H9 (cell line): ENCODE measurements at regions not wholly inside any gene's neighbourhood (a gene's known extent, or its start where the extent isn't known, plus 50 kb on each side); places are given as distances from the start of the nearest gene placed in this dataset.

Source experiments
- DNase-seq: peaks from one replicate; pipeline ENCODE4 v3.0.0-alpha.2; 2017
- H2AFZ ChIP-seq: one replicate; pipeline ENCODE4 v1.6.1; 2013; ENCODE audit warnings: mild to moderate bottlenecking, low read length, control low read depth, moderate library complexity
- H2AK5ac ChIP-seq: 2 replicates; pipeline ENCODE4 v1.6.1; 2013; ENCODE audit warnings: low read length, control low read depth, mixed read lengths; ENCODE audit not compliant: insufficient read length
- H2BK120ac ChIP-seq: one replicate; pipeline ENCODE4 v1.6.1; 2013; ENCODE audit warnings: low read depth, mild to moderate bottlenecking, low read length, control low read depth, inconsistent platforms; ENCODE audit not compliant: poor library complexity, severe bottlenecking
- H2BK12ac ChIP-seq: 2 replicates; pipeline ENCODE4 v1.6.1; 2013; ENCODE audit warnings: low read length, control low read depth, mixed read lengths, low read depth; ENCODE audit not compliant: insufficient read length
- H2BK15ac ChIP-seq: 2 replicates; pipeline ENCODE4 v1.6.1; 2013; ENCODE audit warnings: low read depth, low read length, control low read depth
- H2BK20ac ChIP-seq: one replicate; pipeline ENCODE4 v1.6.1; 2013; ENCODE audit warnings: low read depth, mild to moderate bottlenecking, low read length, control low read depth, inconsistent platforms; ENCODE audit not compliant: poor library complexity, severe bottlenecking
- H2BK5ac ChIP-seq: 2 replicates; pipeline ENCODE4 v1.6.1; 2013; ENCODE audit warnings: low read length, control low read depth, mixed read lengths; ENCODE audit not compliant: insufficient read length
- H3K14ac ChIP-seq: 2 replicates; pipeline ENCODE4 v1.6.1; 2013; ENCODE audit warnings: low read length, control low read depth; ENCODE audit not compliant: insufficient read depth
- H3K18ac ChIP-seq: 2 replicates; pipeline ENCODE4 v1.6.1; 2013; ENCODE audit warnings: low read depth, mild to moderate bottlenecking, mixed read lengths, low read length, control low read depth; ENCODE audit not compliant: insufficient read length
- H3K23ac ChIP-seq: 2 replicates; pipeline ENCODE4 v1.6.1; 2013; ENCODE audit warnings: low read length, control low read depth, mixed read lengths, low read depth; ENCODE audit not compliant: insufficient read length
- H3K23me2 ChIP-seq: 2 replicates; pipeline ENCODE4 v1.6.1; 2013; ENCODE audit warnings: low read depth, mild to moderate bottlenecking, mixed read lengths, low read length, control low read depth; ENCODE audit not compliant: insufficient read length, poor library complexity, severe bottlenecking
- H3K27ac ChIP-seq: 2 replicates; pipeline ENCODE4 v1.5.1; 2013; ENCODE audit warnings: low read length, control low read depth, mixed read lengths, low read depth; ENCODE audit not compliant: insufficient read length
- H3K27me3 ChIP-seq: 2 replicates; pipeline ENCODE4 v1.6.1; 2013; ENCODE audit warnings: low read length, control low read depth, inconsistent platforms; ENCODE audit not compliant: insufficient read depth
- H3K4ac ChIP-seq: 2 replicates; pipeline ENCODE4 v1.6.1; 2013; ENCODE audit warnings: low read depth, mild to moderate bottlenecking, control low read depth, inconsistent platforms, low read length, moderate library complexity
- H3K4me1 ChIP-seq: 2 replicates; pipeline ENCODE4 v1.6.1; 2013; ENCODE audit warnings: low read length, control low read depth, inconsistent platforms; ENCODE audit not compliant: insufficient read depth
- H3K4me2 ChIP-seq: 2 replicates; pipeline ENCODE4 v1.6.1; 2013; ENCODE audit warnings: low read length, control low read depth, mixed read lengths; ENCODE audit not compliant: insufficient read length, insufficient read depth
- H3K56ac ChIP-seq: 2 replicates; pipeline ENCODE4 v1.6.1; 2013; ENCODE audit warnings: low read depth, mild to moderate bottlenecking, mixed read lengths, low read length, control low read depth; ENCODE audit not compliant: insufficient read length
- H3K79me1 ChIP-seq: 2 replicates; pipeline ENCODE4 v1.6.1; 2013; ENCODE audit warnings: low read depth, mild to moderate bottlenecking, moderate library complexity, low read length, control low read depth, inconsistent platforms; ENCODE audit not compliant: insufficient read depth, poor library complexity, severe bottlenecking
- H3K79me2 ChIP-seq: 2 replicates; pipeline ENCODE4 v1.6.1; 2013; ENCODE audit warnings: low read length, control low read depth, inconsistent platforms; ENCODE audit not compliant: insufficient read depth
- H3K9ac ChIP-seq: 2 replicates; pipeline ENCODE4 v1.6.1; 2013; ENCODE audit warnings: low read length, control low read depth, mixed read lengths; ENCODE audit not compliant: insufficient read length; ENCODE audit errors: extremely low read depth
- H3K9me3 ChIP-seq: one replicate; pipeline ENCODE4 v1.6.1; 2013; ENCODE audit warnings: low read depth, low read length, inconsistent platforms; ENCODE audit not compliant: control insufficient read depth
- H3T11ph ChIP-seq: one replicate; pipeline ENCODE4 v1.6.1; 2013; ENCODE audit warnings: mild to moderate bottlenecking, low read length, control low read depth, inconsistent platforms
- H4K20me1 ChIP-seq: one replicate; pipeline ENCODE4 v1.6.1; 2013; ENCODE audit not compliant: control insufficient read depth, insufficient read length, insufficient read depth
- H4K5ac ChIP-seq: 2 replicates; pipeline ENCODE4 v1.6.1; 2013; ENCODE audit warnings: low read depth, mild to moderate bottlenecking, mixed read lengths, low read length, control low read depth; ENCODE audit not compliant: insufficient read length
- H4K8ac ChIP-seq: replicated peaks from 2 replicates; pipeline ENCODE4 v1.6.1; 2013; ENCODE audit warnings: low read length, control low read depth, mixed read lengths, low read depth; ENCODE audit not compliant: insufficient read length
- H4K91ac ChIP-seq: 2 replicates; pipeline ENCODE4 v1.6.1; 2013; ENCODE audit warnings: low read depth, mild to moderate bottlenecking, moderate library complexity, mixed read lengths, low read length, control low read depth; ENCODE audit not compliant: insufficient read length
- H3K27ac Mint-ChIP-seq, 3 experiments: 2 replicates in 2 of 3; 3 replicates in 1 of 3; pipeline ENCODE4 v1.8.0; 2020 to 2021; ENCODE audit warnings: mixed read lengths in 3 of 3, mild to moderate bottlenecking in 1 of 3, moderate library complexity in 1 of 3
- H3K27me3 Mint-ChIP-seq: 2 replicates; pipeline ENCODE4 v1.8.0; 2021; ENCODE audit warnings: low read depth, mild to moderate bottlenecking, moderate library complexity, mixed read lengths
- H3K36me3 Mint-ChIP-seq, 3 experiments: 2 replicates in 2 of 3; 3 replicates in 1 of 3; pipeline ENCODE4 v1.8.0; 2020 to 2021; ENCODE audit warnings: low read depth in 3 of 3, mixed read lengths in 3 of 3; ENCODE audit not compliant: insufficient read depth in 1 of 3
- H3K4me1 Mint-ChIP-seq, 2 experiments: 2 replicates each; pipeline ENCODE4 v1.8.0; 2020; ENCODE audit warnings: mixed read lengths in 2 of 2
- H3K4me3 Mint-ChIP-seq, 2 experiments: 2 replicates in 1 of 2; 3 replicates in 1 of 2; pipeline ENCODE4 v1.8.0; 2020 to 2021; ENCODE audit warnings: mild to moderate bottlenecking in 2 of 2, mixed read lengths in 2 of 2, moderate library complexity in 1 of 2
- H3K9me3 Mint-ChIP-seq, 2 experiments: 2 replicates in 1 of 2; 3 replicates in 1 of 2; pipeline ENCODE4 v1.8.0; 2020; ENCODE audit warnings: mild to moderate bottlenecking in 2 of 2, mixed read lengths in 2 of 2, moderate library complexity in 1 of 2
- WGBS: extraction: QIAGEN DNeasy Blood & Tissue Kit; methylation state at CpG from one replicate; pipeline ENCODE4 v1.1.7; 2013; ENCODE audit warnings: missing lambda C conversion rate, low lambda C conversion rate, mixed read lengths; ENCODE audit not compliant: insufficient read length; ENCODE audit errors: extremely low coverage; 5-methylcytosine and 5-hydroxymethylcytosine counted together
- TF ChIP-seq, protein P1 (sequence below): fragments of 200-600 bp; sonication (generic); conservative IDR thresholded peaks from 3 replicates; pipeline ENCODE4 v1.8.0; 2021; ENCODE audit warnings: antibody characterized with exemption, mild to moderate bottlenecking

DNA sequence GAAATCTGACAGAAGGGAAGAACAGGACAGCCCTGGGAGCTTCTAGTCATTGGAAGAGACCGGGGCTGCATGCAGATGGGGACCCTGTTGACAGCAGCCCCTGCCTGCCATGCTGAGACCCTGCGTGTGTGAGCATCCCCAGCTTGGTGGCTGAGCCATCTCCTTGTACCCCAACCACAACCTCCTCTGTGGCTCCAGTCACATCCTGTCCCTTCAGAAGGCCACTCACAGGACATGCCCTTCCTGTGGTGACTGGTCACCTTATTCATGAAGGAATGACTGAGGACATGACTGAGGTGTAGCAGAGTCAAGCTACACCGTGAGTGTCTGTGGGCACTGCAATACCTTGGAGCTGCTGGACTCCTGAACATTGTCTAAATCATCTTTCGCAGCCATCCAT, 141.8 kb upstream of the ERRFI1 start:
- TF ChIP-seq, protein P1, sequence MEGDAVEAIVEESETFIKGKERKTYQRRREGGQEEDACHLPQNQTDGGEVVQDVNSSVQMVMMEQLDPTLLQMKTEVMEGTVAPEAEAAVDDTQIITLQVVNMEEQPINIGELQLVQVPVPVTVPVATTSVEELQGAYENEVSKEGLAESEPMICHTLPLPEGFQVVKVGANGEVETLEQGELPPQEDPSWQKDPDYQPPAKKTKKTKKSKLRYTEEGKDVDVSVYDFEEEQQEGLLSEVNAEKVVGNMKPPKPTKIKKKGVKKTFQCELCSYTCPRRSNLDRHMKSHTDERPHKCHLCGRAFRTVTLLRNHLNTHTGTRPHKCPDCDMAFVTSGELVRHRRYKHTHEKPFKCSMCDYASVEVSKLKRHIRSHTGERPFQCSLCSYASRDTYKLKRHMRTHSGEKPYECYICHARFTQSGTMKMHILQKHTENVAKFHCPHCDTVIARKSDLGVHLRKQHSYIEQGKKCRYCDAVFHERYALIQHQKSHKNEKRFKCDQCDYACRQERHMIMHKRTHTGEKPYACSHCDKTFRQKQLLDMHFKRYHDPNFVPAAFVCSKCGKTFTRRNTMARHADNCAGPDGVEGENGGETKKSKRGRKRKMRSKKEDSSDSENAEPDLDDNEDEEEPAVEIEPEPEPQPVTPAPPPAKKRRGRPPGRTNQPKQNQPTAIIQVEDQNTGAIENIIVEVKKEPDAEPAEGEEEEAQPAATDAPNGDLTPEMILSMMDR, result no peak
- WGBS, result no CpG with 5 or more reads among the region's 4 CpGs
- H3K27ac Mint-ChIP-seq, result peak overlapping the region; percentile 96 to 97 (median 97); a peak in 5 of 7 replicates

More for the DNA sequence above, 141.8 kb upstream of the ERRFI1 start:
- Histone ChIP-seq H3K4me1 (peaks cover 15% of the 10 kb centered on the region; the same call in 1 of the 2 replicates), H3K18ac (peak overlapping the region; percentile 67), H3K23ac (peak overlapping the region; percentile 74), H2AFZ (no peak overlapping the region), H2AK5ac (peak overlapping the region; percentile 73), H3K9ac (no peak overlapping the region), H3K4ac (no peak overlapping the region; the same call in 1 of the 2 replicates), H4K91ac (peak overlapping the region; percentile 86), H4K20me1 (no peaks in the 10 kb centered on the region), H4K8ac (no peak overlapping the region), H2BK12ac (peak overlapping the region; percentile 100), H4K5ac (no peak overlapping the region), H3K4me2 (no peak overlapping the region), H3K27ac (peak overlapping the region; percentile 80), H3K14ac (peak overlapping the region; percentile 63), H2BK15ac (no peak overlapping the region; the same call in 1 of the 2 replicates), H2BK5ac (peak overlapping the region; percentile 74), H2BK20ac (no peak overlapping the region), H3K9me3 (no peaks in the 10 kb centered on the region), H3K27me3 (no peaks in the 10 kb centered on the region; the same call in 1 of the 2 replicates), H2BK120ac (peak overlapping the region; percentile 53), H3K56ac (peak overlapping the region; percentile 78), H3T11ph (no peak overlapping the region), H3K79me1 (no peaks in the 10 kb centered on the region), H3K79me2 (no peaks in the 10 kb centered on the region), H3K23me2 (no peaks in the 10 kb centered on the region)
- peaks cover 0 to 2% (median 0%) of the 10 kb centered on the region in 3 experiments; a peak in 2 of 7 replicates for H3K36me3 Mint-ChIP-seq
- H3K4me1 Mint-ChIP-seq, result peaks cover 38 to 42% of the 10 kb centered on the region in 2 experiments
- H3K4me3 Mint-ChIP-seq, result no peak overlapping the region
- no peaks in the 10 kb centered on the region for H3K27me3 Mint-ChIP-seq
- no peaks in the 10 kb centered on the region; a peak in 1 of 5 replicates for H3K9me3 Mint-ChIP-seq
- DNase-seq, result no peak
